ENCODE measurements at regions not wholly inside any gene's neighbourhood (a gene's known extent, or its start where the extent isn't known, plus 50 kb on each side); places are given as distances from the start of the nearest gene placed in this dataset.

DNA sequence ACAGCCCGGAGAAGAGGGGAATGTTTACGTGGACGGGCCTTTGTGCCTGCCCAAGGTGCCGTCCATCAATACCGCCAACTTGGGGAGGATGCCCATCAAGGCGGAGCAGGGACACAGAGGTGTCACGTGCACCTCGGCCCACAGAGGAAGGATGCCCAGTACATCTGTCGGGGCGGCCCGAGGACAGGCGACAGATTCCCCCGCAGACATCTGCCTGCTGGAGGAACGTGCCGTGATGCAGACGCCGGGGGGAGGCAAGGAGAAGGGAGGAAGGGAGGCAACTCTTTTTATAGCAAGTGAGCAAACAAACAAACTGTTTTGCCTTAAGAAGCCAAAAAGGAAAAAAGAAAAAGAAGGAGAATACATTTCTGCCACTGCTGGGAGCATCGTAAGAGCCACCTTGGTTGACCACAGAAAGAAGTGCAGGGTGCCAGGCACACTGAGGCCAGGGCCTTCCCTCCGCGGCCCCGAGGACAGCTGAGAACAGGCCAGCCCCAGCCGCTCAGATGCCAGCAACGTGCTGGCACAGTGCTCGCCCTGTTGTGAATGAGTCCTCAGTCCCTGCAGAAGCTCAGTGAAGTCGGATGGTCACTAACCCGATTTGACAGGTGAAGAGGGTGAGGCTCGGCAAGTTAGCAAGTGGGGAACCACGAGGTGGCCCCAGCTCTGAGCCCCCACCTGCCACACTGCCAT, 146.4 kb downstream of the RBFOX3 start:
- Histone ChIP-seq H3K9me1 (replicated peaks; ENCODE audit: control insufficient read depth, extremely low read depth, insufficient read depth, low read length) (no peaks in the 10 kb centered on the region), H3K27ac (ENCODE audit: insufficient read depth, low read depth, low read length) (no peak overlapping the region), H3K27me3 (ENCODE audit: control insufficient read depth in 2 of 2, insufficient read depth in 2 of 2, low read length in 2 of 2) (no peaks in the 10 kb centered on the region), H3K36me3 (ENCODE audit: control insufficient read depth in 2 of 2, extremely low read depth in 1 of 2, insufficient read depth in 2 of 2, low read length in 2 of 2) (no peaks in the 10 kb centered on the region), H3K9me3 (replicated peaks; ENCODE audit: control insufficient read depth, insufficient read depth, low read length) (no peaks in the 10 kb centered on the region), H3K4me3 (replicated peaks in 1 of 3; ENCODE audit: insufficient read depth in 1 of 3, low read depth in 1 of 3, low read length in 3 of 3) (no peak overlapping the region), H4K20me1 (replicated peaks; ENCODE audit: control insufficient read depth, extremely low read depth, insufficient read depth, low read length) (no peaks in the 10 kb centered on the region), H3K9ac (replicated peaks; ENCODE audit: extremely low read depth, insufficient read depth, low read length) (no peak overlapping the region), H3K79me2 (ENCODE audit: control insufficient read depth, insufficient read depth, low read length) (no peaks in the 10 kb centered on the region), H3K4me2 (ENCODE audit: insufficient read depth, low read length) (no peak overlapping the region), H3K4me1 (ENCODE audit: control insufficient read depth, extremely low read depth, insufficient read depth, low read length) (no peaks in the 10 kb centered on the region), H2AFZ (ENCODE audit: low read depth, low read length) (no peak overlapping the region)
- ChIA-PET POLR2A (no interaction called here), CTCF (no interaction called here)
- no TSS peak for BruUV-seq (replicated peaks)
- DNase-seq (ENCODE audit: low read depth, low spot score) (no peak), FAIRE-seq (no peak)
- TF ChIP-seq FOS (IDR thresholded peaks at IDR 0.05; ENCODE audit: borderline replicate concordance, insufficient read depth, low read length) = no peak
- no peak for TF ChIP-seq GATA2 (IDR thresholded peaks at IDR 0.05; ENCODE audit: insufficient read depth, insufficient read length, low read depth, low read length)
- no peak for TF ChIP-seq POLR2A (IDR thresholded peaks at IDR 0.05; ENCODE audit: low read depth, low read length)
- TF ChIP-seq EZH2 (IDR thresholded peaks at IDR 0.05; ENCODE audit: borderline replicate concordance, low read depth, low read length, severe bottlenecking) = no peak
- no peak for TF ChIP-seq MYC (IDR thresholded peaks at IDR 0.05; ENCODE audit: low read depth, low read length)
- no peak for TF ChIP-seq JUN (IDR thresholded peaks at IDR 0.05; ENCODE audit: borderline replicate concordance, insufficient read depth, insufficient read length, low read depth)
- no peak for TF ChIP-seq POLR2AphosphoS5 (IDR thresholded peaks at IDR 0.05; ENCODE audit: insufficient read depth, low read depth, low read length)
- TF ChIP-seq, protein P1, sequence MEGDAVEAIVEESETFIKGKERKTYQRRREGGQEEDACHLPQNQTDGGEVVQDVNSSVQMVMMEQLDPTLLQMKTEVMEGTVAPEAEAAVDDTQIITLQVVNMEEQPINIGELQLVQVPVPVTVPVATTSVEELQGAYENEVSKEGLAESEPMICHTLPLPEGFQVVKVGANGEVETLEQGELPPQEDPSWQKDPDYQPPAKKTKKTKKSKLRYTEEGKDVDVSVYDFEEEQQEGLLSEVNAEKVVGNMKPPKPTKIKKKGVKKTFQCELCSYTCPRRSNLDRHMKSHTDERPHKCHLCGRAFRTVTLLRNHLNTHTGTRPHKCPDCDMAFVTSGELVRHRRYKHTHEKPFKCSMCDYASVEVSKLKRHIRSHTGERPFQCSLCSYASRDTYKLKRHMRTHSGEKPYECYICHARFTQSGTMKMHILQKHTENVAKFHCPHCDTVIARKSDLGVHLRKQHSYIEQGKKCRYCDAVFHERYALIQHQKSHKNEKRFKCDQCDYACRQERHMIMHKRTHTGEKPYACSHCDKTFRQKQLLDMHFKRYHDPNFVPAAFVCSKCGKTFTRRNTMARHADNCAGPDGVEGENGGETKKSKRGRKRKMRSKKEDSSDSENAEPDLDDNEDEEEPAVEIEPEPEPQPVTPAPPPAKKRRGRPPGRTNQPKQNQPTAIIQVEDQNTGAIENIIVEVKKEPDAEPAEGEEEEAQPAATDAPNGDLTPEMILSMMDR (IDR thresholded peaks at IDR 0.05; ENCODE audit: extremely low read depth in 1 of 2, insufficient read depth in 1 of 2, low read depth in 1 of 2, low read length in 2 of 2) = no peak
- TF ChIP-seq, protein P2, sequence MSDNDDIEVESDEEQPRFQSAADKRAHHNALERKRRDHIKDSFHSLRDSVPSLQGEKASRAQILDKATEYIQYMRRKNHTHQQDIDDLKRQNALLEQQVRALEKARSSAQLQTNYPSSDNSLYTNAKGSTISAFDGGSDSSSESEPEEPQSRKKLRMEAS (IDR thresholded peaks at IDR 0.05; ENCODE audit: insufficient read depth, insufficient read length) = no peak
- intact Hi-C loops (cut with micrococcal nuclease) (no loop called here), dilution Hi-C loops (cut with MboI; ENCODE audit: extremely low pct_ligation_motif_present, low sequenced_read_pairs) (no loop called here)
